ENCODE measurements at regions not wholly inside any gene's neighbourhood (a gene's known extent, or its start where the extent isn't known, plus 50 kb on each side); places are given as distances from the start of the nearest gene placed in this dataset.

- Histone ChIP-seq H3K36me3 (ENCODE audit: control insufficient read depth, insufficient read depth, low read length) (no peaks in the 10 kb centered on the region), H3K4me1 (ENCODE audit: control insufficient read depth, insufficient read depth, low read length) (no peaks in the 10 kb centered on the region), H3K27me3 (ENCODE audit: control insufficient read depth, insufficient read depth, low read length, poor library complexity, severe bottlenecking) (no peaks in the 10 kb centered on the region), H3K9me3 (ENCODE audit: control insufficient read depth, low read length) (no peaks in the 10 kb centered on the region), H3K27ac (ENCODE audit: insufficient read depth, low read depth, low read length, poor library complexity, severe bottlenecking) (no peak overlapping the region), H3K4me3 (ENCODE audit: insufficient read depth, low read depth, low read length) (no peak overlapping the region)
- WGBS, 2 experiments: 43 to 45% methylated on average over 2 of the region's 2 CpGs
Measured at GRCh38 chr5:124420952-124421351, 325.5 kb downstream of the ZNF608 start.

DNA sequence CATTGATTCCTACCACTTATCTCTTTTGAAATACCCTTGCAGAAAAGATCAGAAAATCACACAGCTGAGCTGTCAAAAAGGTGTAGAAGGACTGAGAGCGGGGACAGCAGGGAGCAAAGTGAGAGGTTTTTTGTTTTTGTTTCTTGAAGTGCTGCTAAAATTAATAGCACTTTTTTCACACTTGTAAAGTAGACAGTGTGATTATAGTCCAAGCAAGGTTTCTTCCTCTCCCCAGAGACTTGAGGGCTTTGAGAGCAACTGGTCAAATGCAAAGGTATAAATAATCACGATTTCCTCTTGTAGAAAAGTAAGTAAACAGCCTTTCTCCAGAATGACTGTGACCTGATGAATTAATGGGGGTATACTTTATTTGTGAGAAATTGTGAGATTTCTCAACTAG is 326.9 kb downstream of the ZNF608 start:
- Histone ChIP-seq H3K9me3 (ENCODE audit: control insufficient read depth, low read length) (no peaks in the 10 kb centered on the region), H3K4me1 (ENCODE audit: control insufficient read depth, insufficient read depth, low read length) (no peaks in the 10 kb centered on the region), H3K36me3 (ENCODE audit: control insufficient read depth, insufficient read depth, low read length) (no peaks in the 10 kb centered on the region), H3K27me3 (ENCODE audit: control insufficient read depth, insufficient read depth, low read length, poor library complexity, severe bottlenecking) (no peaks in the 10 kb centered on the region), H3K27ac (ENCODE audit: insufficient read depth, low read depth, low read length, poor library complexity, severe bottlenecking) (no peak overlapping the region), H3K4me3 (ENCODE audit: insufficient read depth, low read depth, low read length) (no peak overlapping the region)
- 90 to 94% methylated on average over 2 of the region's 2 CpGs for WGBS, 2 experiments

DNA sequence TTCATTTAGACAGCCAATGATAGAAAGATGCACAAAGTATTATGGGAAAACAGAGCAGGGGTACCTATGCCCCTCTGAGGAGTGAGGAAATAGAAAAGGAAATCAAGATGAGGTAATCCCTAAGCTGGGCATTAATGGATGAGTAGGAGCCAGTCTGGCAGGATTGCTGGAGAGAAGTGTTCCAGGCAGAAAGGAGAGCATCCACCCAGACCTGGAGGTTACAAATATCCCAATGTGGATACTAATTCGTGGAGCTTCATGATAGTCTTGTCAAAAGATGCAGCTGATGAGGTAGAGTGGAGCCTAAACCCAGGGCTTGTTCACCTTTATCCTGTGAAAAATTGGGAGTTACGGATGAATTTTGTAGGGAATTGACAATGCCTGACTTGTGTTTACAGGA is 328.0 kb downstream of the ZNF608 start:
- Histone ChIP-seq H3K27ac (ENCODE audit: insufficient read depth, low read depth, low read length, poor library complexity, severe bottlenecking) (no peak overlapping the region), H3K4me3 (ENCODE audit: insufficient read depth, low read depth, low read length) (no peak overlapping the region), H3K9me3 (ENCODE audit: control insufficient read depth, low read length) (no peaks in the 10 kb centered on the region), H3K27me3 (ENCODE audit: control insufficient read depth, insufficient read depth, low read length, poor library complexity, severe bottlenecking) (no peaks in the 10 kb centered on the region), H3K4me1 (ENCODE audit: control insufficient read depth, insufficient read depth, low read length) (no peaks in the 10 kb centered on the region), H3K36me3 (ENCODE audit: control insufficient read depth, insufficient read depth, low read length) (no peaks in the 10 kb centered on the region)
- WGBS, 2 experiments: 91 to 94% methylated on average over 2 of the region's 2 CpGs

DNA sequence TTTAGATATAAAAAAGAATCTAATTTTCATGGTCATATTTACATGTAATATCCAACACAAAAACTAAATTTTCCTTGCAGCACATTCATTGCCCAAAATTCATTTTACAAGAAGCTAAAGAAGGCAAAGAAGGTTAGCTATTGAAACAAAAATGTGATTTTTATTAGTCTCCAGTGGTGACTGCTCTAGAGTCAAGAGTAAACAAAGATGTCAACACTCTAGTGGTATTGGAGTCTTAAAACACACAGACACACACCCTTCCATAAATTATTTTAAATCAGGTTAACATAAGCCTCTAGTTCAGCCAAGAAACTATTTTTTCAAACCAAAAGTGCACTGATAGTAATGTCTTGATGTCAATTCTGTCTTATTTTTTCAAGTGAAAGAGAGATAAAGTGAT is 329.2 kb downstream of the ZNF608 start:
- H3K4me1 ChIP-seq (ENCODE audit: control insufficient read depth, insufficient read depth, low read length): no peaks in the 10 kb centered on the region
- no peaks in the 10 kb centered on the region for H3K36me3 ChIP-seq (ENCODE audit: control insufficient read depth, insufficient read depth, low read length)
- no peak overlapping the region for H3K4me3 ChIP-seq (ENCODE audit: insufficient read depth, low read depth, low read length)
- H3K9me3 ChIP-seq (ENCODE audit: control insufficient read depth, low read length): no peaks in the 10 kb centered on the region
- H3K27ac ChIP-seq (ENCODE audit: insufficient read depth, low read depth, low read length, poor library complexity, severe bottlenecking): no peak overlapping the region
- no peaks in the 10 kb centered on the region for H3K27me3 ChIP-seq (ENCODE audit: control insufficient read depth, insufficient read depth, low read length, poor library complexity, severe bottlenecking)

GRCh38 chr5:124416627-124417026 is 329.8 kb downstream of the ZNF608 start:
- Histone ChIP-seq H3K4me1 (ENCODE audit: control insufficient read depth, insufficient read depth, low read length) (no peaks in the 10 kb centered on the region), H3K27ac (ENCODE audit: insufficient read depth, low read depth, low read length, poor library complexity, severe bottlenecking) (no peak overlapping the region), H3K27me3 (ENCODE audit: control insufficient read depth, insufficient read depth, low read length, poor library complexity, severe bottlenecking) (no peaks in the 10 kb centered on the region), H3K4me3 (ENCODE audit: insufficient read depth, low read depth, low read length) (no peak overlapping the region), H3K36me3 (ENCODE audit: control insufficient read depth, insufficient read depth, low read length) (no peaks in the 10 kb centered on the region), H3K9me3 (ENCODE audit: control insufficient read depth, low read length) (no peaks in the 10 kb centered on the region)
- 92 to 94% methylated on average over 2 to 3 of the region's 3 CpGs for WGBS, 2 experiments

- no peak overlapping the region for H3K27ac ChIP-seq (ENCODE audit: insufficient read depth, low read depth, low read length, poor library complexity, severe bottlenecking)
- H3K36me3 ChIP-seq (ENCODE audit: control insufficient read depth, insufficient read depth, low read length): no peaks in the 10 kb centered on the region
- no peaks in the 10 kb centered on the region for H3K9me3 ChIP-seq (ENCODE audit: control insufficient read depth, low read length)
- H3K4me1 ChIP-seq (ENCODE audit: control insufficient read depth, insufficient read depth, low read length): no peaks in the 10 kb centered on the region
- WGBS, 2 experiments: 96% methylated on average over 3 of the region's 3 CpGs
- H3K27me3 ChIP-seq (ENCODE audit: control insufficient read depth, insufficient read depth, low read length, poor library complexity, severe bottlenecking): no peaks in the 10 kb centered on the region
- no peak overlapping the region for H3K4me3 ChIP-seq (ENCODE audit: insufficient read depth, low read depth, low read length)
Measured at GRCh38 chr5:124414973-124415372, 331.5 kb downstream of the ZNF608 start.

GRCh38 chr5:124410539-124411488 is 335.6 kb downstream of the ZNF608 start:
- Histone ChIP-seq H3K27me3 (ENCODE audit: control insufficient read depth, insufficient read depth, low read length, poor library complexity, severe bottlenecking) (no peaks in the 10 kb centered on the region), H3K36me3 (ENCODE audit: control insufficient read depth, insufficient read depth, low read length) (no peaks in the 10 kb centered on the region), H3K9me3 (ENCODE audit: control insufficient read depth, low read length) (no peaks in the 10 kb centered on the region), H3K27ac (ENCODE audit: insufficient read depth, low read depth, low read length, poor library complexity, severe bottlenecking) (no peak overlapping the region), H3K4me3 (ENCODE audit: insufficient read depth, low read depth, low read length) (no peak overlapping the region), H3K4me1 (ENCODE audit: control insufficient read depth, insufficient read depth, low read length) (peaks cover 4% of the 10 kb centered on the region)
- WGBS, 2 experiments: 97 to 98% methylated on average over 3 of the region's 3 CpGs

DNA sequence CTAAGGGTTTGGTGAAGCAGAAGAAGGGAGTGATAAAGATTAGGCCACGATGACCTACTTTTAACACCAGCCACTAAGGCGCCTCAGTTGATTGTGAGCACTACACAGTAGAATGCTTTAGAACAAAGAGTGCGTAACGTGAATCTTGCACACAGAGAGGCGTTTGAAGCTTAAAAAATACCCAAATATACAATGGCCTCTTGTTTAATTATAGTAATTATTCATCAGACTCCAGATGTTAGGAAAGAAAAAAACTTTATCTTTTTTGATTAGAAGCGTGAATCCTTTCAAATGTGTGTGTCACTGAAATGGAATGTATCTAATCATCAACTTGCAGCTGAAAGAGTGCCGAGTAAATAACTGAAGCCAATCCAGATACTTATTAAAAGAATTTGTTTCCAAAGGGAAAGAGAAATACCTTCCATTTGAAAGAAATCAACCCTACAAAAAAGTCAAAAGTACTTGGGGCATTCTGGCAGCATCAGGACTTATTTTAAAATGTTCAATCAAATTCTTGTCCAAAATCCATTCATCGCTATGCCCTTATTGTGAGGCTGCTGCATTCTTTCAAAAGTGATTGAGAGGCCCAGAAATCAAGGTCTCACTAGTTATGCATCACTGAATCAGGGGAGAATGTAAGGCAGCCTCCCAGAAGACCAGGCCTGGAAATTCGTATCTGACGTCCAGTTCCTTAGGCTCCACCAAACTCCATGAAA is 337.5 kb downstream of the ZNF608 start:
- WGBS, 2 experiments: 94 to 95% methylated on average over 6 to 10 of the region's 10 CpGs
- H3K36me3 ChIP-seq (ENCODE audit: control insufficient read depth, insufficient read depth, low read length): no peaks in the 10 kb centered on the region
- H3K4me1 ChIP-seq (ENCODE audit: control insufficient read depth, insufficient read depth, low read length): peaks cover 4% of the 10 kb centered on the region
- H3K4me3 ChIP-seq (ENCODE audit: insufficient read depth, low read depth, low read length): no peak overlapping the region
- no peaks in the 10 kb centered on the region for H3K27me3 ChIP-seq (ENCODE audit: control insufficient read depth, insufficient read depth, low read length, poor library complexity, severe bottlenecking)
- H3K9me3 ChIP-seq (ENCODE audit: control insufficient read depth, low read length): no peaks in the 10 kb centered on the region
- H3K27ac ChIP-seq (ENCODE audit: insufficient read depth, low read depth, low read length, poor library complexity, severe bottlenecking): peak overlapping the region; percentile 45

- H3K36me3 ChIP-seq (ENCODE audit: control insufficient read depth, insufficient read depth, low read length): no peaks in the 10 kb centered on the region
- WGBS, 2 experiments: 96% methylated on average over 5 of the region's 5 CpGs
- H3K27ac ChIP-seq (ENCODE audit: insufficient read depth, low read depth, low read length, poor library complexity, severe bottlenecking): no peak overlapping the region
- H3K27me3 ChIP-seq (ENCODE audit: control insufficient read depth, insufficient read depth, low read length, poor library complexity, severe bottlenecking): no peaks in the 10 kb centered on the region
- H3K4me3 ChIP-seq (ENCODE audit: insufficient read depth, low read depth, low read length): no peak overlapping the region
- H3K4me1 ChIP-seq (ENCODE audit: control insufficient read depth, insufficient read depth, low read length): peaks cover 8% of the 10 kb centered on the region
- no peaks in the 10 kb centered on the region for H3K9me3 ChIP-seq (ENCODE audit: control insufficient read depth, low read length)
Measured at GRCh38 chr5:124404796-124405195, 341.6 kb downstream of the ZNF608 start.

DNA sequence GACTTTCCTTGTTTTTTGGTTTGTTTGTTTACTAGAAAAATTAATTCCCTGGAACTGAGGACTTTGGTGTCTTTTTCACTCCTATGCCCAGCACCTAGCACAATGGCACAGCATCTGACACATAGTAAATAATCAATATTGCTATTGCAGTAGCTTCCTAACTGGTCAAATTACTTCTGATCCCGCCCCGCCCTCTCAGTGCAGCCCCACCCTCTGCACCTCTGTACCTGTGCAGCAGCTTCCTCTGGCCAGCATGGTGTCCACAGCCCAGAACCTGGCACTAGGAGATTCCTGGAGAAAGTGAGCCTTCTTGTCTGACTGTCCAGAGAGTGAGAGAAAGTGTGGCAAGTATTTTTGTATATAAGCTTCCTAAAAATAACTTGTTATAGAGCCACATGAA is 343.2 kb downstream of the ZNF608 start:
- peaks cover 4% of the 10 kb centered on the region for H3K4me1 ChIP-seq (ENCODE audit: control insufficient read depth, insufficient read depth, low read length)
- H3K4me3 ChIP-seq (ENCODE audit: insufficient read depth, low read depth, low read length): no peak overlapping the region
- H3K27ac ChIP-seq (ENCODE audit: insufficient read depth, low read depth, low read length, poor library complexity, severe bottlenecking): no peak overlapping the region
- H3K27me3 ChIP-seq (ENCODE audit: control insufficient read depth, insufficient read depth, low read length, poor library complexity, severe bottlenecking): no peaks in the 10 kb centered on the region
- 95 to 96% methylated on average over 2 of the region's 2 CpGs for WGBS, 2 experiments
- H3K36me3 ChIP-seq (ENCODE audit: control insufficient read depth, insufficient read depth, low read length): no peaks in the 10 kb centered on the region
- no peaks in the 10 kb centered on the region for H3K9me3 ChIP-seq (ENCODE audit: control insufficient read depth, low read length)

Data from ectodermal cell (in vitro differentiated cells).